Right cardiac atrium (tissue), 5 donors: ENCODE measurements at regions not wholly inside any gene's neighbourhood (a gene's known extent, or its start where the extent isn't known, plus 50 kb on each side); places are given as distances from the start of the nearest gene placed in this dataset.

Source experiments
- ATAC-seq, 2 donors: fragments of 200-7000 bp; cut with Tn5 transposase; one replicate each; pipeline versions ENCODE4 v1.8.0 to v1.9.1; 2020; ENCODE audit warnings: moderate library complexity in 2 of 2, mild to moderate bottlenecking in 1 of 2
- DNase-seq, 3 donors: peaks; one replicate each; pipeline ENCODE4 v3.0.0-alpha.2; 2020
- H3K27ac ChIP-seq: one replicate; pipeline ENCODE4 v1.5.1; 2013; ENCODE audit warnings: mild to moderate bottlenecking, low read length, control low read depth, moderate library complexity
- H3K27me3 ChIP-seq: one replicate; pipeline ENCODE4 v1.6.1; 2013; ENCODE audit not compliant: control insufficient read depth, insufficient read depth
- H3K4me1 ChIP-seq: one replicate; pipeline ENCODE4 v1.6.1; 2013; ENCODE audit warnings: low read length; ENCODE audit not compliant: control insufficient read depth, insufficient read depth
- H3K4me3 ChIP-seq: one replicate; pipeline ENCODE4 v1.5.1; 2013; ENCODE audit warnings: low read length, control low read depth
- H3K9me3 ChIP-seq: one replicate; pipeline ENCODE4 v1.6.1; 2013; ENCODE audit warnings: low read length; ENCODE audit not compliant: control insufficient read depth
- WGBS: extraction: QIAGEN DNeasy Blood & Tissue Kit; methylation state at CpG from one replicate; pipeline ENCODE4 v1.1.7; 2013; 5-methylcytosine and 5-hydroxymethylcytosine counted together
- intact Hi-C, 4 donors: fragments of 100-400 bp; cut with DNase I; formaldehyde crosslinking; loops; one replicate each; pipeline versions ENCODE4 v1.11.0 to v1.14.0; 2022 to 2023
- donor health status: healthy with polysubstance abuse.
- donor health status: DM: no; HTN: yes; CAD: no.
- donor health status: DM: no; HTN: no; CAD: no.
- donor health status: DM: no; HTN: yes; CAD: no; lungs with severe emphysema.
- donor health status: DM: yes; HTN: yes; CAD: no.

GRCh38 chr14:38101679-38102078 lies 106.0 kb upstream of the SSTR1 start:
- H3K27me3 ChIP-seq = no peaks in the 10 kb centered on the region
- H3K4me3 ChIP-seq = no peak overlapping the region
- DNase-seq = no peak
- no peak for ATAC-seq
- H3K9me3 ChIP-seq = peaks cover 2% of the 10 kb centered on the region
- WGBS = 0% methylated on average over 1 of the region's 1 CpG
- H3K4me1 ChIP-seq = no peaks in the 10 kb centered on the region
- no peak overlapping the region for H3K27ac ChIP-seq
- intact Hi-C loops = no loop called here

- intact Hi-C loops = no loop called here
- H3K4me3 ChIP-seq = no peak overlapping the region
- ATAC-seq = no peak
- H3K27me3 ChIP-seq = no peaks in the 10 kb centered on the region
- H3K4me1 ChIP-seq = no peaks in the 10 kb centered on the region
- WGBS = 69% methylated on average over 6 of the region's 6 CpGs
- no peak for DNase-seq
- H3K27ac ChIP-seq = no peak overlapping the region
- H3K9me3 ChIP-seq = peaks cover 3% of the 10 kb centered on the region
These were observed 104.0 kb upstream of the SSTR1 start for GRCh38 chr14:38103542-38104225.

GRCh38 chr14:38105106-38105702 lies 102.5 kb upstream of the SSTR1 start:
- H3K27me3 ChIP-seq = no peaks in the 10 kb centered on the region
- intact Hi-C loops = no loop called here
- H3K9me3 ChIP-seq = peaks cover 3% of the 10 kb centered on the region
- ATAC-seq = no peak
- no peak for DNase-seq
- H3K27ac ChIP-seq = no peak overlapping the region
- no peaks in the 10 kb centered on the region for H3K4me1 ChIP-seq
- H3K4me3 ChIP-seq = no peak overlapping the region
- WGBS = 85% methylated on average over 9 of the region's 9 CpGs

- intact Hi-C loops = no loop called here
- H3K4me3 ChIP-seq = no peak overlapping the region
- DNase-seq = no peak
These were observed 100.5 kb upstream of the SSTR1 start for GRCh38 chr14:38107216-38107631.

GRCh38 chr14:38108681-38109080 lies 99.0 kb upstream of the SSTR1 start:
- ATAC-seq = no peak

More at GRCh38 chr14:38107216-38107631, 100.5 kb upstream of the SSTR1 start:
- Histone ChIP-seq H3K9me3 (peaks cover 3% of the 10 kb centered on the region), H3K27me3 (no peaks in the 10 kb centered on the region), H3K27ac (no peak overlapping the region), H3K4me1 (no peaks in the 10 kb centered on the region)
- no peak for ATAC-seq
- 78% methylated on average over 2 of the region's 2 CpGs for WGBS

GRCh38 chr14:38110258-38110657 lies 97.4 kb upstream of the SSTR1 start:
- DNase-seq (no peak), ATAC-seq (no peak)
- Histone ChIP-seq H3K27me3 (no peaks in the 10 kb centered on the region), H3K9me3 (peaks cover 3% of the 10 kb centered on the region), H3K27ac (no peak overlapping the region), H3K4me3 (no peak overlapping the region), H3K4me1 (no peaks in the 10 kb centered on the region)
- WGBS = 54% methylated on average over 1 of the region's 1 CpG
- intact Hi-C loops = no loop called here

More at GRCh38 chr14:38108681-38109080, 99.0 kb upstream of the SSTR1 start:
- intact Hi-C loops = no loop called here
- Histone ChIP-seq H3K9me3 (peaks cover 3% of the 10 kb centered on the region), H3K27ac (no peak overlapping the region), H3K27me3 (no peaks in the 10 kb centered on the region), H3K4me1 (no peaks in the 10 kb centered on the region), H3K4me3 (no peak overlapping the region)
- no peak for DNase-seq
- WGBS = 56% methylated on average over 2 of the region's 2 CpGs

- 94% methylated on average over 2 of the region's 2 CpGs for WGBS
- H3K4me3 ChIP-seq = no peak overlapping the region
- no peak overlapping the region for H3K27ac ChIP-seq
- no peaks in the 10 kb centered on the region for H3K4me1 ChIP-seq
- ATAC-seq (no peak), DNase-seq (no peak)
- intact Hi-C loops = no loop called here
- peaks cover 2% of the 10 kb centered on the region for H3K9me3 ChIP-seq
- H3K27me3 ChIP-seq = no peaks in the 10 kb centered on the region
These were observed 96.7 kb upstream of the SSTR1 start for GRCh38 chr14:38111046-38111445.

- Histone ChIP-seq H3K27me3 (no peaks in the 10 kb centered on the region), H3K4me3 (no peak overlapping the region), H3K9me3 (no peaks in the 10 kb centered on the region), H3K27ac (no peak overlapping the region), H3K4me1 (no peaks in the 10 kb centered on the region)
- intact Hi-C loops = no loop called here
- ATAC-seq (no peak), DNase-seq (no peak)
These were observed 94.2 kb upstream of the SSTR1 start for GRCh38 chr14:38113546-38113945.

- H3K27me3 ChIP-seq = no peaks in the 10 kb centered on the region
- no peak overlapping the region for H3K27ac ChIP-seq
- H3K9me3 ChIP-seq = no peaks in the 10 kb centered on the region
- intact Hi-C loops = no loop called here
- DNase-seq = no peak
- H3K4me3 ChIP-seq = no peak overlapping the region
- ATAC-seq = no peak
- H3K4me1 ChIP-seq = no peaks in the 10 kb centered on the region
These were observed 90.8 kb upstream of the SSTR1 start for GRCh38 chr14:38116895-38117294.

- no peak for ATAC-seq
These were observed 87.6 kb upstream of the SSTR1 start for GRCh38 chr14:38120109-38120508.

GRCh38 chr14:38121320-38122020 lies 86.2 kb upstream of the SSTR1 start:
- Histone ChIP-seq H3K9me3 (no peaks in the 10 kb centered on the region), H3K4me3 (no peak overlapping the region), H3K4me1 (no peaks in the 10 kb centered on the region), H3K27me3 (no peaks in the 10 kb centered on the region), H3K27ac (no peak overlapping the region)
- ATAC-seq = no peak
- no peak for DNase-seq
- WGBS = 63% methylated on average over 4 of the region's 4 CpGs
- intact Hi-C loops = no loop called here

More at GRCh38 chr14:38120109-38120508, 87.6 kb upstream of the SSTR1 start:
- Histone ChIP-seq H3K27ac (no peak overlapping the region), H3K4me3 (no peak overlapping the region), H3K4me1 (no peaks in the 10 kb centered on the region), H3K27me3 (no peaks in the 10 kb centered on the region), H3K9me3 (no peaks in the 10 kb centered on the region)
- no peak for DNase-seq
- 90% methylated on average over 2 of the region's 2 CpGs for WGBS
- intact Hi-C loops = no loop called here
